Amniotic stem cell (primary cell): ENCODE measurements at regions not wholly inside any gene's neighbourhood (a gene's known extent, or its start where the extent isn't known, plus 50 kb on each side); places are given as distances from the start of the nearest gene placed in this dataset.

Source experiments
- DNase-seq: peaks from one replicate; lab custom pipeline; 2025; lab: John Stamatoyannopoulos, UW

- no peak for DNase-seq
Observed at GRCh38 chr12:5195691-5196090, 152.0 kb downstream of the KCNA5 start.

- no peak for DNase-seq
Observed at GRCh38 chr12:5197131-5197530, 153.5 kb downstream of the KCNA5 start.

- no peak for DNase-seq
Observed at GRCh38 chr12:5197656-5198055, 154.0 kb downstream of the KCNA5 start.

GRCh38 chr12:5200278-5201087 lies 156.8 kb downstream of the KCNA5 start:
- no peak for DNase-seq

GRCh38 chr12:5201554-5202218 lies 158.0 kb downstream of the KCNA5 start:
- DNase-seq: no peak

- DNase-seq: no peak
Observed at GRCh38 chr12:5203274-5203673, 159.6 kb downstream of the KCNA5 start.

GRCh38 chr12:5203720-5204119 lies 160.0 kb downstream of the KCNA5 start:
- no peak for DNase-seq

GRCh38 chr12:5204271-5204670 lies 160.6 kb downstream of the KCNA5 start:
- no peak for DNase-seq

GRCh38 chr12:5204831-5205230 lies 161.2 kb downstream of the KCNA5 start:
- DNase-seq: no peak

- DNase-seq: no peak
Observed at GRCh38 chr12:5206401-5207175, 162.9 kb downstream of the KCNA5 start.

GRCh38 chr12:5210179-5210922 lies 166.7 kb downstream of the KCNA5 start:
- no peak for DNase-seq

- no peak for DNase-seq
Observed at GRCh38 chr12:5210923-5211290, 167.2 kb downstream of the KCNA5 start.

- DNase-seq: no peak
Observed at GRCh38 chr12:5213336-5213735, 169.7 kb downstream of the KCNA5 start.

- DNase-seq: no peak
Observed at GRCh38 chr12:5213990-5214389, 170.3 kb downstream of the KCNA5 start.

- no peak for DNase-seq
Observed at GRCh38 chr12:5217936-5218335, 174.3 kb downstream of the KCNA5 start.

- DNase-seq: no peak
Observed at GRCh38 chr12:5220099-5220498, 176.4 kb downstream of the KCNA5 start.

GRCh38 chr12:5220835-5221234 lies 177.2 kb downstream of the KCNA5 start:
- no peak for DNase-seq

- DNase-seq: no peak
Observed at GRCh38 chr12:5222011-5222461, 178.4 kb downstream of the KCNA5 start.

GRCh38 chr12:5222729-5223128 lies 179.1 kb downstream of the KCNA5 start:
- no peak for DNase-seq

- DNase-seq: no peak
Observed at GRCh38 chr12:5223881-5224280, 180.2 kb downstream of the KCNA5 start.

- DNase-seq: no peak
Observed at GRCh38 chr12:5226581-5226980, 182.9 kb downstream of the KCNA5 start.
